OCI-LY7 (cell line): ENCODE measurements at regions not wholly inside any gene's neighbourhood (a gene's known extent, or its start where the extent isn't known, plus 50 kb on each side); places are given as distances from the start of the nearest gene placed in this dataset.

ENCODE experiments used
- BruUV-seq: library from RNA; stranded (reverse); fragments of 400-500 nt; replicated peaks from 2 replicates; lab custom pipeline; 2021; lab: Mats Ljungman, UMichigan
- CTCF ChIA-PET: fragments of 300-600 bp; sonication (Branson Sonifier 250); formaldehyde crosslinking; loops from one replicate; lab custom pipeline; 2022; ENCODE audit warnings: antibody characterized with exemption; ENCODE audit not compliant: unreplicated experiment; lab: Charles Lee
- POLR2A ChIA-PET: fragments of 300-600 bp; sonication (Branson Sonifier 250); formaldehyde crosslinking; loops from one replicate; lab custom pipeline; 2022; ENCODE audit warnings: antibody characterized with exemption; lab: Charles Lee
- DNase-seq: peaks from one replicate; pipeline ENCODE4 v3.0.0-alpha.2; 2015; ENCODE audit warnings: low spot score
- H2AFZ ChIP-seq: fragments of 200-600 bp; sonication (generic), shearing (Covaris generic); 2 replicates; pipeline ENCODE4 v1.6.1; 2014; ENCODE audit warnings: mild to moderate bottlenecking, antibody characterized with exemption, low read length, moderate library complexity
- H3K27ac ChIP-seq: fragments of 200-600 bp; sonication (generic); 2 replicates; pipeline ENCODE4 v1.5.1; 2014; ENCODE audit warnings: mixed run types, low read depth, mild to moderate bottlenecking, moderate library complexity, low read length, inconsistent platforms; ENCODE audit not compliant: poor library complexity, severe bottlenecking
- H3K36me3 ChIP-seq: fragments of 200-600 bp; sonication (generic); 2 replicates; pipeline ENCODE4 v1.6.1; 2014; ENCODE audit warnings: mild to moderate bottlenecking, antibody characterized with exemption, low read length, moderate library complexity, mixed read lengths; ENCODE audit not compliant: insufficient read depth
- H3K4me1 ChIP-seq: fragments of 200-600 bp; sonication (generic); 2 replicates; pipeline ENCODE4 v1.5.1; 2014; ENCODE audit warnings: mild to moderate bottlenecking, low read length; ENCODE audit not compliant: insufficient read depth, poor library complexity, severe bottlenecking
- H3K4me2 ChIP-seq: fragments of 200-600 bp; sonication (generic); 2 replicates; pipeline ENCODE4 v1.6.1; 2014; ENCODE audit warnings: mild to moderate bottlenecking, low read length
- H3K4me3 ChIP-seq: fragments of 200-600 bp; sonication (generic); 2 replicates; pipeline ENCODE4 v1.5.1; 2014; ENCODE audit warnings: mild to moderate bottlenecking, low read depth, low read length; ENCODE audit not compliant: poor library complexity, severe bottlenecking
- H3K79me2 ChIP-seq: fragments of 200-600 bp; sonication (generic); 2 replicates; pipeline ENCODE4 v1.6.1; 2016; ENCODE audit warnings: low read depth, mild to moderate bottlenecking, low read length, moderate library complexity, mixed read lengths; ENCODE audit not compliant: insufficient read depth
- H3K9me2 ChIP-seq: fragments of 200-600 bp; sonication (generic); 2 replicates; pipeline ENCODE4 v1.6.1; 2016; ENCODE audit warnings: mild to moderate bottlenecking, low read length, mixed read lengths; ENCODE audit not compliant: insufficient read depth
- H3K9me3 ChIP-seq: fragments of 200-600 bp; sonication (generic); 2 replicates; pipeline ENCODE4 v1.6.1; 2014; ENCODE audit warnings: mild to moderate bottlenecking, mixed run types, low read length, mixed read lengths
- H4K20me1 ChIP-seq: fragments of 200-600 bp; sonication (generic); 2 replicates; pipeline ENCODE4 v1.6.1; 2014; ENCODE audit warnings: mild to moderate bottlenecking, antibody characterized with exemption, low read length, moderate library complexity, mixed read lengths; ENCODE audit not compliant: insufficient read depth
- CTCF ChIP-seq: fragments of 200-600 bp; sonication (generic); conservative IDR thresholded peaks from 2 replicates; pipeline ENCODE4 v1.5.1; 2014; ENCODE audit warnings: mild to moderate bottlenecking, antibody characterized with exemption, low read length, moderate library complexity, mixed read lengths
- EZH2phosphoT487 ChIP-seq: fragments of 200-600 bp; sonication (generic); IDR thresholded peaks from 2 replicates; pipeline ENCODE4 v1.6.1; 2018; ENCODE audit warnings: low read depth, borderline replicate concordance, mild to moderate bottlenecking, mixed run types, antibody characterized with exemption, low read length, moderate library complexity, mixed read lengths
- intact Hi-C: fragments of 100-400 bp; cut with micrococcal nuclease; formaldehyde crosslinking; loops from one replicate; pipeline ENCODE4 v1.10.0; 2022; ENCODE audit not compliant: unreplicated experiment

GRCh38 chr5:136686192-136686872 lies 321.0 kb upstream of the TRPC7 start:
- intact Hi-C loops, result no loop called here
- TF ChIP-seq CTCF, result peak; percentile 70
- no peak for TF ChIP-seq EZH2phosphoT487
- ChIA-PET CTCF (no interaction called here), POLR2A (no interaction called here)
- H3K9me3 ChIP-seq, result peaks cover 2% of the 10 kb centered on the region
- H3K4me3 ChIP-seq, result no peak overlapping the region
- H3K4me1 ChIP-seq, result no peaks in the 10 kb centered on the region
- no peaks in the 10 kb centered on the region for H4K20me1 ChIP-seq
- no peak overlapping the region for H2AFZ ChIP-seq
- DNase-seq, result peak; percentile 12
- no peaks in the 10 kb centered on the region for H3K36me3 ChIP-seq
- BruUV-seq, result no TSS peak
- no peaks in the 10 kb centered on the region for H3K79me2 ChIP-seq
- no peak overlapping the region for H3K4me2 ChIP-seq
- H3K9me2 ChIP-seq, result no peaks in the 10 kb centered on the region
- no peak overlapping the region for H3K27ac ChIP-seq

- no peak for DNase-seq
- no peaks in the 10 kb centered on the region for H3K79me2 ChIP-seq
- no peak for TF ChIP-seq EZH2phosphoT487
- H2AFZ ChIP-seq, result no peak overlapping the region
- no peaks in the 10 kb centered on the region for H3K4me1 ChIP-seq
- H3K9me2 ChIP-seq, result no peaks in the 10 kb centered on the region
- intact Hi-C loops, result no loop called here
- ChIA-PET CTCF (no interaction called here), POLR2A (interaction anchor here (0.7 kb wide), 1 partner anchor 1245 kb away, joined by 3 read pairs; no protein-coding TSS in a partner anchor)
- no peak overlapping the region for H3K27ac ChIP-seq
- H3K4me2 ChIP-seq, result no peak overlapping the region
- no peaks in the 10 kb centered on the region for H3K36me3 ChIP-seq
- BruUV-seq, result no TSS peak
- H4K20me1 ChIP-seq, result no peaks in the 10 kb centered on the region
- H3K9me3 ChIP-seq, result peaks cover 12% of the 10 kb centered on the region; the same call in 1 of the 2 replicates
- no peak overlapping the region for H3K4me3 ChIP-seq
Measured at GRCh38 chr5:136682986-136683385, 317.6 kb upstream of the TRPC7 start.

GRCh38 chr5:136679233-136679632 lies 313.9 kb upstream of the TRPC7 start:
- H3K4me1 ChIP-seq, result no peaks in the 10 kb centered on the region
- H4K20me1 ChIP-seq, result no peaks in the 10 kb centered on the region
- no peak overlapping the region for H3K27ac ChIP-seq
- H3K9me2 ChIP-seq, result no peaks in the 10 kb centered on the region
- H3K9me3 ChIP-seq, result peaks cover 12% of the 10 kb centered on the region; the same call in 1 of the 2 replicates
- H3K36me3 ChIP-seq, result no peaks in the 10 kb centered on the region
- BruUV-seq, result no TSS peak
- no peaks in the 10 kb centered on the region for H3K79me2 ChIP-seq
- no peak overlapping the region for H2AFZ ChIP-seq
- ChIA-PET CTCF (no interaction called here), POLR2A (no interaction called here)
- H3K4me3 ChIP-seq, result no peak overlapping the region
- H3K4me2 ChIP-seq, result no peak overlapping the region
- TF ChIP-seq EZH2phosphoT487, result no peak
- no peak for TF ChIP-seq CTCF
- intact Hi-C loops, result no loop called here
- no peak for DNase-seq
